ENCODE measurements at regions not wholly inside any gene's neighbourhood (a gene's known extent, or its start where the extent isn't known, plus 50 kb on each side); places are given as distances from the start of the nearest gene placed in this dataset.
A peak's percentile ranks its signal among the peaks of the same experiment; 100 is the strongest.
"Not testable (repeated sequence)": the region's sequence is repeated elsewhere in the genome, so short reads cannot be mapped to it uniquely, and the experiment has no call there.

- no peak for DNase-seq
Observed at GRCh38 chr1:243996223-243996622, 54.9 kb upstream of the ZBTB18 start.

- DNase-seq = no peak
Observed at GRCh38 chr1:243991650-243992049, 59.4 kb upstream of the ZBTB18 start.

DNA sequence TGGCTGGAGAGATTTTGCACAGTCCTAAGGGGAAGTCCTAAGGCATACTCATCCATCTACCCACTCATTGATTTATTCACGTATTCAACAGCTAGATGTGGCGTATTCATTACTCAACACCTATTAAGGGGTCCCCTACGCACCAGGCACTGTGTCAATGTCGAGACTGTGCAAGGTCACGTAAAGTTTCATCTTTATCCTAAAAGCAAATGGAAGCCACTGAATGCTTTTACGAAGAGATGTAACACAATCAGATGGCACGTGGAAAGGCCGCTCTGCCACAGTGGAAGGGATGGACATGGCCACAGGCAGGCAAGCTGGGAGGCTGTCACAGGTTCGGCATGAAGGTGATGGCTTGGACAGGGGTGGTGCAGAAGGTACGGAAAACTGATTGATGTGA, 66.3 kb upstream of the ZBTB18 start:
- DNase-seq = no peak

DNA sequence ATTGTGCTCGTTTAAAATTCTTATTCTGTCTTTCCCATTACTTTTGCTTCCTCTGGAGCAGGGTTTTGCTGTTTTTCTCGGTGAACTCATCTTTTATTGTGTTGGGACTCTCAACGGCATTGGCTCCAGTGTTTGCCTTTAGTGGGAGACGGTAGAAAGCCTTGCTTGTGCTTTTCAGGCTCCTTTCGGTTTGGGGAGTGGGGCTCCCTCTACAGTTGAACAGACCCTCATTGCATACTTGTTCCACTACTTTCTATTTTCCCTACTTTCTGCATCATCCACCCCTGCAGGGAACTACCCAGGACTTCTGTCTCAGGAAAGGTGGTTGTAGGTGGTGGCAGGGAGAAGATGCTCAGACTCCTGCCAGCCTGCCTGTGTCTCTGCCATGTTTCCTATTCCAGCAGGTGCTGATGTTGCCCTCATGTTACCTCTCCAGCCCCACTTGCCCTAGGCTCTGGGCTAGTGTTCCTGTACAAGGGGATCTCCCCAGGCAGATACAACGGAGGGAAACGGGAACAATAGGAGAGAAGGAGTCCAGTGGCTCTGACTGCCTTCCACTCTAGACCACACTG, 68.5 kb upstream of the ZBTB18 start:
- DNase-seq = no peak

DNA sequence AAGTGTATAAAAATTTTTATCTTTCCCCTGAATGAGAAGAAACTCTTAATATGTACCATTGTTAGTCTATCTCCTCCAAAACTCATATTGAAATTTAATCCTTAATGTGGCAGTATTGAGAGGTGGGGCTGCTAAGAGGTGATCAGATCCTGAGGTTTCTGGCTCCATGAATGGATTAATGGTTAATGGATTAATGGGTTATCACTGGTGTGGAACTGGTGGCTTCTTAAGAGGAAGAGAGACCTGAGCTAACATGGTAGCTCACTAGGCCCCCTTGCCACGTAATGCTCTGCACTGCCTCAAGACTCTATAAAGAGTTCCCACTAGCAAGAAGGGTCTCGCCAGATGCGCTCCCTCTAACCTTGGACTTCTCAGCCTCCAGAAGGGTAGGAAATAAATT, 70.6 kb upstream of the ZBTB18 start:
- DNase-seq = no peak

- no peak for DNase-seq
Observed at GRCh38 chr1:243980071-243980470, 71.0 kb upstream of the ZBTB18 start.

DNA sequence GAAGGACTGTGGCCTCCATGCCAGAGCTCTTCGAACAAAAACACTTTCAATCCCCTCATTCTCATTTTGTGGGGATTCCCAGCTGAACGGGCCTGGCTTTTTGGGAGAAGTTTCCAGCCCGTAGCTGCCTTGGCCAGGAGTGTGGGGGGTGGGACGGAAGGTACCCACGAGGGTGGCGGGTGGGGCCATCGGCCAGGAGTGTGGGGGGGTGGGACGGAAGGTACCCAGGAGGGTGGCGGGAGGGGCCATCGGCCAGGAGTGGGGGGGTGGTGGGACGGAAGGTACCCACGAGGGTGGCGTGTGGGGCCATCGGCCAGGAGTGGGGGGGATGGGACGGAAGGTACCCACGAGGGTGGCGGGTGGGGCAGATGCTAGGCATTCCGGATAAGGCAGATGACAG, 71.7 kb upstream of the ZBTB18 start:
- no peak for DNase-seq

- DNase-seq = no peak
Observed at GRCh38 chr1:243977094-243977493, 74.0 kb upstream of the ZBTB18 start.

DNA sequence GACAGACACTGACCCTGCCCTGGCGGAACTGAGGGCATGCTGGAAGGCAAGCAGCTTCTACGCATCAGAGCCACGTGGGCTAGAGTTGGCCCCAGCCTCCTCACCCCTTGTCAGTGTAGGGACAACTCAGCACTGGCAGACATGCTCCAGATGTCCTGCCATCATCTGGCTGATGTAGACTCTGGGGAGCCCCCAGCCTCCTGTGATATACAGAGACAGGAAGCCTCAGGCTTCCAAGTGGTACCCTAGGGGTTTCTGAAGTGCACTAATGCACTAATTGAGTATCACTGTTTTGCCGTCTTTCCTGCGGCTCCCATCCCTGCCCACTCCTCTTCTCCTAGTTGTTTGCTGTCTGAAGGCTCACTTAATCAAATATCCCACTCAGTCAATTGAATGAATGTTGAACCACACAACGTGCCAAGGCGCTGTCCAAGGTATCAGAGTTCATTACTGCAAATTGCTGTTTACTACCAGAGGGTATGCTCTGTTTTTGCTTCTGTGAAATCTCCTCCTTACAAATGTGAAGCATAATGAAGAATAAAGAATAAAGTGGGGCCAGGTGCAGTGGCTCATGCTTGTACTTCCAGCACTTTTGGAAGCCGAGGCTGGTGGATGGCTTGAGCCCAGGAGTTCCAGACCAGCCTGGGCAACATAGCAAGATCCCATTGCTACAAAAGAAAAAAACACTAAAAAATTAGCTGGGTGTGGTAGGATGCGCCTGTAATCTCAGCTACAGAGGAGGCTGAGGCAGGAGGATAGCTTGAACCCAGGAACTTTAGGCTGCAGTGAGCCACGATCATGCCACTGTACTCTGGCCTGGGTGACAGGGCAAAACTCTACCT, 76.4 kb upstream of the ZBTB18 start:
- peak; percentile 93 for DNase-seq

DNA sequence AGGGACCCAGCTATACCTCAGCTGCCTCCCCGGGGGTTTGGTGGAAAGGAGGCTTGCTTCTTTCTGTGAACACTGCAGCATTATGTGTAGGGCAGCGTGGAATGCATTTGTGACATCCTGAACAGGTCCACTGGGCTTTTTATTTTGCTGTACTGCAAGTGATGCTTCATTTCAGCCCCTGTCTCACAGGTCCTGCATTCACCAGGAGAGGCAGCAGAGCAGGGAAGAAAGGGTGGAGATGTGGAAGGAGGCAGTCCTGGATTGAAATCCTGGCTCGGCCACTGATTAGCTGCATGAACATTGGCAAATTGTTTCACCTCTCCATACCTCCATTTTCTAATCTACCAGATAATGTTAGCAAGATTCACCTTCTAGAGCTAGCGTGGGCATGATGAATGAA, 77.9 kb upstream of the ZBTB18 start:
- no peak for DNase-seq

- DNase-seq = no peak
Observed at GRCh38 chr1:243970077-243970476, 81.0 kb upstream of the ZBTB18 start.

- no peak for DNase-seq
Observed at GRCh38 chr1:243968413-243968812, 82.7 kb upstream of the ZBTB18 start.

DNA sequence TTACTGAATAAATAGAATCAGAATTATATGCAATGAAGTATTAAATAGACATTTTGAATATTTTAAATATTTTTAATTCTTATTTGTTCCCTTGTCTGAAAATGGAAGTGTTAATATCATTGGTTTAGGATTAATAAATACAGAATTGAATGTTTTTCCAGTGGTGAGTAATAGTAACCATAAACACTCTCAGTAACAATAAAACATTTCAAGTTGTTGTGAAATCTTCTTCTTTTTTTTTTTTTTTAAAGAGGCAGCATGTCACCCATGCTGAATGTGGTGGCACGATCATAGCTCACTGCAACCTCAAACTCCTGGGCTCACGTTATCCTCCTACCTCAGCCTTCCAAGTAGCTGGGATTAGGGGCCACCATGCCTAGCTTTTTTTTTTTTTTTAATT, 86.2 kb upstream of the ZBTB18 start:
- no peak for DNase-seq

- DNase-seq = no peak
Observed at GRCh38 chr1:243963571-243963970, 87.5 kb upstream of the ZBTB18 start.

GRCh38 chr1:243962541-243962940, 88.5 kb upstream of the ZBTB18 start:
- no peak for DNase-seq

- DNase-seq = no peak
Observed at GRCh38 chr1:243959998-243960397, 91.1 kb upstream of the ZBTB18 start.

GRCh38 chr1:243957141-243957540, 93.9 kb upstream of the ZBTB18 start:
- no peak for DNase-seq

GRCh38 chr1:243956450-243956849, 94.6 kb upstream of the ZBTB18 start:
- no peak for DNase-seq

GRCh38 chr1:243951207-243951606, 99.9 kb upstream of the ZBTB18 start:
- DNase-seq = not testable (repeated sequence)

DNA sequence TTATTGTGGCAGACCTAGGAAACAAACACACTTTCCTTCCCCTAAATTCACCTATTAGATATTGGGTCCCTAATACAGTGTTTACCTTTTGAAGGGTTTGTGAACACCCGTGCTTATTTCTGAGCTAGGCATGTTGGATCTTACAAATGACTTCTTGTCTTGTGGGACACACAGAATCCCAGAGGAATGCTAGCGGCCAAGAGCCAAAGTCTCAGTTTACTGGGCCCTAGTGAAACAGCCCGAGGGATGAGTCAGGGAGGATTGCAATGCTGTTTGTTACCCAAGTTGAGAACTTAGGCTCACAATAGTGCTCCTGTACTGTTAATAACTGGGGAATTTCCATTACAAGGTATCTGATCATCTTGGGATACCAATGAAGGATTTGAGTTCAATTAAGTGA, 100.1 kb upstream of the AKT3 start:
- DNase-seq = no peak

- no peak for DNase-seq
Observed at GRCh38 chr1:243946946-243947345, 96.9 kb upstream of the AKT3 start.

- DNase-seq = no peak
Observed at GRCh38 chr1:243946253-243946652, 96.2 kb upstream of the AKT3 start.

DNA sequence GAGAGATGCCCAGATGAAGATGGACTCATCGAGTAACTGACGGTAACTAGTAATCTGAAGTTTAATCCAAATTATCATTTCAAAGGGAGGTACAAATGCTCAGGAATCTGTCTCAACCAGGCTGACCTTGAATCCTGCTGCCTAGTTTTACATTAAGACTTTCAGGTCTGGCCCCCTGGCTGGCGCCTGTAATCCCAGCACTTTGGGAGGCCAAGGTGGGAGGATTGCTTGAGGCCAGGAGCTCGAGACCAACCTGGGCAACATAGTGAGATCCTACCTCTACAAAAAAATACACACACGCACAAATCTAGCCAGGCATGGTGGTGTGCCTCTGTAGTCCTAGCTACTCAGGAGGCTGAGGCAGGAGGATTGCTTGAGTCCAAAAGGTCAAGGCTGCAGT, 95.7 kb upstream of the AKT3 start:
- no peak for DNase-seq

DNA sequence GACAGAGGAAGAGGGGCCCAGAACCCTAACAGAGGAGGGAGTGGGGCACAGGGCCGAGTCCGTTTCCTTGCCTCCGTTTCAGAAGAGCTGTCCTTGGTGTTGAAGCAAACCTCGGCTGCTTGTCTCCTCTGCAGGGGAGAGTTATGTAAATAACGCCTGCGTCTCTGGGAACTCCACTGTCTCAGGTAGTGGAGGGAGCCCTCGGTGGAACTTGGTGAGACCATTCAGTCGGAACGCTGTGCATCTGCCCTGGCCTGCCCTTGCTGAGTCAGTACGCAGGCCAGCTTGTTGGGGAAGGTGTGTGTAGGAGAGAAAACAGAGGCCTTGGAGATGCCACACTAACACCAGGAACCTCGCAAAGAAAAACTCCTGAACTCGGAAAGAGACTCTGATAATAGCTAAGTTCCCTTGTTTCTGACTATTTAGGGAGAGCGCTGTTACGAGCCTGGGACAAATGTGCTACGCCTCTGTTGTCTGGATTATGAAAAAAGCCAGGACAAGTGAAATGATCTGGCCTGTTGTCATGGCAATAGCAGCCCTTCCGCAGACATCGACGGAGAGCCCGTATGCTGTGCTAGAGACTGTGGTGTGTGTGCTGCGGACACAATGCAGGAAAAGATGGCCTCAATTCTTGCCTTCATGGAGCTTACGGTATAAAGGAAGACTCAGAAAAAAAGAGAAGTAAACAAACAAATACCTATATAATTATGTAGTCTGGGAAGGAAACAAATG, 94.6 kb upstream of the AKT3 start:
- no peak for DNase-seq
